ENCODE measurements at regions not wholly inside any gene's neighbourhood (a gene's known extent, or its start where the extent isn't known, plus 50 kb on each side); places are given as distances from the start of the nearest gene placed in this dataset.

- ATAC-seq (no peak), DNase-seq (ENCODE audit: low spot score) (no peak)
- Mint-ChIP-seq H3K27ac (no peak overlapping the region), H3K9me3 (peaks cover 23% of the 10 kb centered on the region), H3K36me3 (peaks cover 6% of the 10 kb centered on the region), H3K4me3 (no peak overlapping the region), H3K27me3 (ENCODE audit: low read depth) (no peaks in the 10 kb centered on the region), H3K4me1 (no peaks in the 10 kb centered on the region)
- POLR2A ChIA-PET = no interaction called here
- TF ChIP-seq ZBTB21 (CRISPR knock-in tag; IDR thresholded peaks at IDR 0.05; ENCODE audit: borderline replicate concordance) (no peak), ZNF281 (CRISPR knock-in tag; IDR thresholded peaks at IDR 0.05) (no peak), ATF6 (CRISPR knock-in tag; IDR thresholded peaks at IDR 0.05) (no peak), FOXP1 (CRISPR knock-in tag; IDR thresholded peaks at IDR 0.05; ENCODE audit: borderline replicate concordance) (no peak), RORB (CRISPR knock-in tag; IDR thresholded peaks at IDR 0.05) (no peak), ATF1 (CRISPR knock-in tag; IDR thresholded peaks at IDR 0.05) (no peak), ZNF138 (CRISPR knock-in tag; conservative IDR thresholded peaks at IDR 0.05) (no peak), SMAD4 (CRISPR knock-in tag; IDR thresholded peaks at IDR 0.05) (no peak), MXD4 (CRISPR knock-in tag; IDR thresholded peaks at IDR 0.05; ENCODE audit: borderline replicate concordance) (no peak), OVOL2 (CRISPR knock-in tag; IDR thresholded peaks at IDR 0.05; ENCODE audit: borderline replicate concordance) (no peak), JAZF1 (CRISPR knock-in tag; IDR thresholded peaks at IDR 0.05) (no peak), ZNF396 (CRISPR knock-in tag; IDR thresholded peaks at IDR 0.05; ENCODE audit: borderline replicate concordance) (no peak), PRRX2 (CRISPR knock-in tag; IDR thresholded peaks at IDR 0.05) (no peak)
- TF ChIP-seq, protein P1, sequence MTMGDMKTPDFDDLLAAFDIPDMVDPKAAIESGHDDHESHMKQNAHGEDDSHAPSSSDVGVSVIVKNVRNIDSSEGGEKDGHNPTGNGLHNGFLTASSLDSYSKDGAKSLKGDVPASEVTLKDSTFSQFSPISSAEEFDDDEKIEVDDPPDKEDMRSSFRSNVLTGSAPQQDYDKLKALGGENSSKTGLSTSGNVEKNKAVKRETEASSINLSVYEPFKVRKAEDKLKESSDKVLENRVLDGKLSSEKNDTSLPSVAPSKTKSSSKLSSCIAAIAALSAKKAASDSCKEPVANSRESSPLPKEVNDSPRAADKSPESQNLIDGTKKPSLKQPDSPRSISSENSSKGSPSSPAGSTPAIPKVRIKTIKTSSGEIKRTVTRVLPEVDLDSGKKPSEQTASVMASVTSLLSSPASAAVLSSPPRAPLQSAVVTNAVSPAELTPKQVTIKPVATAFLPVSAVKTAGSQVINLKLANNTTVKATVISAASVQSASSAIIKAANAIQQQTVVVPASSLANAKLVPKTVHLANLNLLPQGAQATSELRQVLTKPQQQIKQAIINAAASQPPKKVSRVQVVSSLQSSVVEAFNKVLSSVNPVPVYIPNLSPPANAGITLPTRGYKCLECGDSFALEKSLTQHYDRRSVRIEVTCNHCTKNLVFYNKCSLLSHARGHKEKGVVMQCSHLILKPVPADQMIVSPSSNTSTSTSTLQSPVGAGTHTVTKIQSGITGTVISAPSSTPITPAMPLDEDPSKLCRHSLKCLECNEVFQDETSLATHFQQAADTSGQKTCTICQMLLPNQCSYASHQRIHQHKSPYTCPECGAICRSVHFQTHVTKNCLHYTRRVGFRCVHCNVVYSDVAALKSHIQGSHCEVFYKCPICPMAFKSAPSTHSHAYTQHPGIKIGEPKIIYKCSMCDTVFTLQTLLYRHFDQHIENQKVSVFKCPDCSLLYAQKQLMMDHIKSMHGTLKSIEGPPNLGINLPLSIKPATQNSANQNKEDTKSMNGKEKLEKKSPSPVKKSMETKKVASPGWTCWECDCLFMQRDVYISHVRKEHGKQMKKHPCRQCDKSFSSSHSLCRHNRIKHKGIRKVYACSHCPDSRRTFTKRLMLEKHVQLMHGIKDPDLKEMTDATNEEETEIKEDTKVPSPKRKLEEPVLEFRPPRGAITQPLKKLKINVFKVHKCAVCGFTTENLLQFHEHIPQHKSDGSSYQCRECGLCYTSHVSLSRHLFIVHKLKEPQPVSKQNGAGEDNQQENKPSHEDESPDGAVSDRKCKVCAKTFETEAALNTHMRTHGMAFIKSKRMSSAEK (CRISPR knock-in tag; IDR thresholded peaks at IDR 0.05; ENCODE audit: borderline replicate concordance) = no peak
- TF ChIP-seq, protein P2, sequence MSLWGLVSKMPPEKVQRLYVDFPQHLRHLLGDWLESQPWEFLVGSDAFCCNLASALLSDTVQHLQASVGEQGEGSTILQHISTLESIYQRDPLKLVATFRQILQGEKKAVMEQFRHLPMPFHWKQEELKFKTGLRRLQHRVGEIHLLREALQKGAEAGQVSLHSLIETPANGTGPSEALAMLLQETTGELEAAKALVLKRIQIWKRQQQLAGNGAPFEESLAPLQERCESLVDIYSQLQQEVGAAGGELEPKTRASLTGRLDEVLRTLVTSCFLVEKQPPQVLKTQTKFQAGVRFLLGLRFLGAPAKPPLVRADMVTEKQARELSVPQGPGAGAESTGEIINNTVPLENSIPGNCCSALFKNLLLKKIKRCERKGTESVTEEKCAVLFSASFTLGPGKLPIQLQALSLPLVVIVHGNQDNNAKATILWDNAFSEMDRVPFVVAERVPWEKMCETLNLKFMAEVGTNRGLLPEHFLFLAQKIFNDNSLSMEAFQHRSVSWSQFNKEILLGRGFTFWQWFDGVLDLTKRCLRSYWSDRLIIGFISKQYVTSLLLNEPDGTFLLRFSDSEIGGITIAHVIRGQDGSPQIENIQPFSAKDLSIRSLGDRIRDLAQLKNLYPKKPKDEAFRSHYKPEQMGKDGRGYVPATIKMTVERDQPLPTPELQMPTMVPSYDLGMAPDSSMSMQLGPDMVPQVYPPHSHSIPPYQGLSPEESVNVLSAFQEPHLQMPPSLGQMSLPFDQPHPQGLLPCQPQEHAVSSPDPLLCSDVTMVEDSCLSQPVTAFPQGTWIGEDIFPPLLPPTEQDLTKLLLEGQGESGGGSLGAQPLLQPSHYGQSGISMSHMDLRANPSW (CRISPR knock-in tag; conservative IDR thresholded peaks at IDR 0.05; ENCODE audit: low read depth) = no peak
- TF ChIP-seq, protein P3, sequence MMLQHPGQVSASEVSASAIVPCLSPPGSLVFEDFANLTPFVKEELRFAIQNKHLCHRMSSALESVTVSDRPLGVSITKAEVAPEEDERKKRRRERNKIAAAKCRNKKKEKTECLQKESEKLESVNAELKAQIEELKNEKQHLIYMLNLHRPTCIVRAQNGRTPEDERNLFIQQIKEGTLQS (CRISPR knock-in tag; conservative IDR thresholded peaks at IDR 0.05) = no peak
- TF ChIP-seq, protein P4, sequence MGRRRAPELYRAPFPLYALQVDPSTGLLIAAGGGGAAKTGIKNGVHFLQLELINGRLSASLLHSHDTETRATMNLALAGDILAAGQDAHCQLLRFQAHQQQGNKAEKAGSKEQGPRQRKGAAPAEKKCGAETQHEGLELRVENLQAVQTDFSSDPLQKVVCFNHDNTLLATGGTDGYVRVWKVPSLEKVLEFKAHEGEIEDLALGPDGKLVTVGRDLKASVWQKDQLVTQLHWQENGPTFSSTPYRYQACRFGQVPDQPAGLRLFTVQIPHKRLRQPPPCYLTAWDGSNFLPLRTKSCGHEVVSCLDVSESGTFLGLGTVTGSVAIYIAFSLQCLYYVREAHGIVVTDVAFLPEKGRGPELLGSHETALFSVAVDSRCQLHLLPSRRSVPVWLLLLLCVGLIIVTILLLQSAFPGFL (CRISPR knock-in tag; IDR thresholded peaks at IDR 0.05; ENCODE audit: borderline replicate concordance) = no peak
- TF ChIP-seq, protein P5, sequence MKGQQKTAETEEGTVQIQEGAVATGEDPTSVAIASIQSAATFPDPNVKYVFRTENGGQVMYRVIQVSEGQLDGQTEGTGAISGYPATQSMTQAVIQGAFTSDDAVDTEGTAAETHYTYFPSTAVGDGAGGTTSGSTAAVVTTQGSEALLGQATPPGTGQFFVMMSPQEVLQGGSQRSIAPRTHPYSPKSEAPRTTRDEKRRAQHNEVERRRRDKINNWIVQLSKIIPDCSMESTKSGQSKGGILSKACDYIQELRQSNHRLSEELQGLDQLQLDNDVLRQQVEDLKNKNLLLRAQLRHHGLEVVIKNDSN (CRISPR knock-in tag; IDR thresholded peaks at IDR 0.05) = no peak
- CTCF ChIA-PET = interaction anchor here (0.9 kb wide), 1 partner anchor 20 kb away, joined by 4 read pairs; no protein-coding TSS in a partner anchor
Observed at GRCh38 chr15:92541291-92542200, 114.0 kb downstream of the FAM174B start.

Measured in WTC11 (cell line).